ENCODE measurements at regions not wholly inside any gene's neighbourhood (a gene's known extent, or its start where the extent isn't known, plus 50 kb on each side); places are given as distances from the start of the nearest gene placed in this dataset.

DNA sequence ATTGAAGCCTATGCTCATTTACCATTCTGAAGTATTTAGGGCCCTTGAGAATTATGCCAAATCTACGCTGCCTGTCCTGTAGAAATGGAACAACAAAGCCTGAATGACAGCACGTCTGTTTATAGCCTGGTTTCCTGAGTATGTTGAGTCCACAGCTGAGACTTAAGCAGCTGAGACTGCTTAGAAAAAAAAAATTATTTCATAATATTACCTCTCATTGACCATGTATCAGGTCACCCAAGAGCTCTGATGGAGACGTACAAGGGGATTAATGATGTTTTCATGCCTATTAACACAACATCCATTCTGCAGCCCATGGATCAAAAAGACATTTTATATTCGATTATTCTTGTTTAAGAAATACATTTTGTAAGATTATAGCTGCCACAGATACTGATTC, 387.2 kb upstream of the NCAM2 start:
- no peaks in the 10 kb centered on the region for H3K36me3 ChIP-seq (ENCODE audit: control insufficient read depth in 1 of 2, insufficient read depth in 2 of 2, low read length in 2 of 2)
- peaks cover 0 to 27% of the 10 kb centered on the region in 2 experiments; a peak in 3 of 4 replicates for H3K9me3 ChIP-seq (ENCODE audit: control insufficient read depth in 1 of 2, insufficient read depth in 1 of 2, low read depth in 1 of 2, low read length in 2 of 2)
- POLR2A ChIA-PET = no interaction called here
- H3K4me3 ChIP-seq (replicated peaks in 1 of 2; ENCODE audit: low read depth in 1 of 2, low read length in 2 of 2) = no peak overlapping the region
- no peaks in the 10 kb centered on the region for H3K4me1 ChIP-seq (ENCODE audit: control insufficient read depth in 1 of 2, insufficient read depth in 2 of 2, low read length in 2 of 2)
- no peak overlapping the region for H2AFZ ChIP-seq (ENCODE audit: low read depth, low read length, poor library complexity, severe bottlenecking)
- TF ChIP-seq POLR2AphosphoS5 (IDR thresholded peaks at IDR 0.05; ENCODE audit: low read depth, low read length) (no peak), ELF1 (IDR thresholded peaks at IDR 0.05; ENCODE audit: borderline replicate concordance, low read depth) (no peak), CBX3 (IDR thresholded peaks at IDR 0.05; ENCODE audit: low read depth) (no peak), CEBPB (IDR thresholded peaks at IDR 0.05; ENCODE audit: low read depth) (no peak), FOSL1 (IDR thresholded peaks at IDR 0.05; ENCODE audit: low read depth) (no peak), SP1 (IDR thresholded peaks at IDR 0.05; ENCODE audit: low read depth) (no peak)
- TF ChIP-seq, protein P1, sequence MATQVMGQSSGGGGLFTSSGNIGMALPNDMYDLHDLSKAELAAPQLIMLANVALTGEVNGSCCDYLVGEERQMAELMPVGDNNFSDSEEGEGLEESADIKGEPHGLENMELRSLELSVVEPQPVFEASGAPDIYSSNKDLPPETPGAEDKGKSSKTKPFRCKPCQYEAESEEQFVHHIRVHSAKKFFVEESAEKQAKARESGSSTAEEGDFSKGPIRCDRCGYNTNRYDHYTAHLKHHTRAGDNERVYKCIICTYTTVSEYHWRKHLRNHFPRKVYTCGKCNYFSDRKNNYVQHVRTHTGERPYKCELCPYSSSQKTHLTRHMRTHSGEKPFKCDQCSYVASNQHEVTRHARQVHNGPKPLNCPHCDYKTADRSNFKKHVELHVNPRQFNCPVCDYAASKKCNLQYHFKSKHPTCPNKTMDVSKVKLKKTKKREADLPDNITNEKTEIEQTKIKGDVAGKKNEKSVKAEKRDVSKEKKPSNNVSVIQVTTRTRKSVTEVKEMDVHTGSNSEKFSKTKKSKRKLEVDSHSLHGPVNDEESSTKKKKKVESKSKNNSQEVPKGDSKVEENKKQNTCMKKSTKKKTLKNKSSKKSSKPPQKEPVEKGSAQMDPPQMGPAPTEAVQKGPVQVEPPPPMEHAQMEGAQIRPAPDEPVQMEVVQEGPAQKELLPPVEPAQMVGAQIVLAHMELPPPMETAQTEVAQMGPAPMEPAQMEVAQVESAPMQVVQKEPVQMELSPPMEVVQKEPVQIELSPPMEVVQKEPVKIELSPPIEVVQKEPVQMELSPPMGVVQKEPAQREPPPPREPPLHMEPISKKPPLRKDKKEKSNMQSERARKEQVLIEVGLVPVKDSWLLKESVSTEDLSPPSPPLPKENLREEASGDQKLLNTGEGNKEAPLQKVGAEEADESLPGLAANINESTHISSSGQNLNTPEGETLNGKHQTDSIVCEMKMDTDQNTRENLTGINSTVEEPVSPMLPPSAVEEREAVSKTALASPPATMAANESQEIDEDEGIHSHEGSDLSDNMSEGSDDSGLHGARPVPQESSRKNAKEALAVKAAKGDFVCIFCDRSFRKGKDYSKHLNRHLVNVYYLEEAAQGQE (IDR thresholded peaks at IDR 0.05; ENCODE audit: low read depth) = no peak
- H3K9ac ChIP-seq (ENCODE audit: low read length) = no peak overlapping the region
- H4K20me1 ChIP-seq (ENCODE audit: insufficient read depth) = no peaks in the 10 kb centered on the region
- RAD21 ChIA-PET (ENCODE audit: low non-redundant PET in 1 of 2, low total read pairs in 2 of 2, uncharacterized antibody in 2 of 2, unreplicated experiment in 2 of 2) = no interaction called here
- DNase-seq (ENCODE audit: low read depth, low spot score) (no peak), ATAC-seq (no peak)
- intact Hi-C loops (cut with micrococcal nuclease) = no loop called here
- no TSS peak for BruUV-seq (replicated peaks)
- no peak overlapping the region for H3K27ac ChIP-seq (ENCODE audit: low read depth, low read length)
- no peak overlapping the region for H3K4me2 ChIP-seq (ENCODE audit: low read length)
- no peaks in the 10 kb centered on the region for H3K9me2 ChIP-seq (ENCODE audit: insufficient read depth)
- no peaks in the 10 kb centered on the region for H3K79me2 ChIP-seq (ENCODE audit: insufficient read depth, low read length)
- CTCF ChIA-PET = no interaction called here
- H3K27me3 ChIP-seq (ENCODE audit: insufficient read depth, low read length) = no peaks in the 10 kb centered on the region

DNA sequence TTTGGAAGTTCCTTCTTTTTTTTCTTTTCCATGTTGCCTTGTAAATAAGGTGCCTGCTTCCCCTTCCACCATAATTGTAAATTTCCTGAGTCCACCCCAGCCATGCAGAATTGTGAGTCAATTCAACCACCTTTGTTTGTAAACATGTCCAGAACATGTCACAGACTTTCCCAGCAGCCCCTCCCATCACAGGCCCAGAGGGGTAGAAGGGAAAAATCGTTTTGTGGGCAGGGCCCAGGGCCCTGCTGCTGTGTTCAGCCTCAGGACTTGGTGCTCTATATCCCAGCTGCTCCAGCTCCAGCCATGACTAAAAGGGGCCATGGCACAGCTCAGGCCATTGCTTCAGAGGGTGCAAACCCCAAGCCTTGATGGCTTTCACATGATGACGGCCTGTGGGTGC, 384.6 kb upstream of the NCAM2 start:
- Histone ChIP-seq H3K4me2 (ENCODE audit: low read length) (no peak overlapping the region), H2AFZ (ENCODE audit: low read depth, low read length, poor library complexity, severe bottlenecking) (no peak overlapping the region), H3K9ac (ENCODE audit: low read length) (no peak overlapping the region), H3K9me3 (ENCODE audit: control insufficient read depth in 1 of 2, insufficient read depth in 1 of 2, low read depth in 1 of 2, low read length in 2 of 2) (peaks cover 15 to 25% of the 10 kb centered on the region in 2 experiments; a peak in 3 of 4 replicates), H4K20me1 (ENCODE audit: insufficient read depth) (no peaks in the 10 kb centered on the region), H3K9me2 (ENCODE audit: insufficient read depth) (no peaks in the 10 kb centered on the region), H3K79me2 (ENCODE audit: insufficient read depth, low read length) (no peaks in the 10 kb centered on the region), H3K27me3 (ENCODE audit: insufficient read depth, low read length) (no peaks in the 10 kb centered on the region), H3K36me3 (ENCODE audit: control insufficient read depth in 1 of 2, insufficient read depth in 2 of 2, low read length in 2 of 2) (no peaks in the 10 kb centered on the region), H3K4me1 (ENCODE audit: control insufficient read depth in 1 of 2, insufficient read depth in 2 of 2, low read length in 2 of 2) (no peaks in the 10 kb centered on the region), H3K27ac (ENCODE audit: low read depth, low read length) (no peak overlapping the region), H3K4me3 (replicated peaks in 1 of 2; ENCODE audit: low read depth in 1 of 2, low read length in 2 of 2) (no peak overlapping the region)
- intact Hi-C loops (cut with micrococcal nuclease) = no loop called here
- RAD21 ChIA-PET (ENCODE audit: low non-redundant PET in 1 of 2, low total read pairs in 2 of 2, uncharacterized antibody in 2 of 2, unreplicated experiment in 2 of 2) = no interaction called here
- no TSS peak for BruUV-seq (replicated peaks)
- CTCF ChIA-PET = no interaction called here
- DNase-seq (ENCODE audit: low read depth, low spot score) (no peak), ATAC-seq (no peak)
- POLR2A ChIA-PET = no interaction called here
- TF ChIP-seq ZFX (IDR thresholded peaks at IDR 0.05) = no peak
- TF ChIP-seq, protein P2, sequence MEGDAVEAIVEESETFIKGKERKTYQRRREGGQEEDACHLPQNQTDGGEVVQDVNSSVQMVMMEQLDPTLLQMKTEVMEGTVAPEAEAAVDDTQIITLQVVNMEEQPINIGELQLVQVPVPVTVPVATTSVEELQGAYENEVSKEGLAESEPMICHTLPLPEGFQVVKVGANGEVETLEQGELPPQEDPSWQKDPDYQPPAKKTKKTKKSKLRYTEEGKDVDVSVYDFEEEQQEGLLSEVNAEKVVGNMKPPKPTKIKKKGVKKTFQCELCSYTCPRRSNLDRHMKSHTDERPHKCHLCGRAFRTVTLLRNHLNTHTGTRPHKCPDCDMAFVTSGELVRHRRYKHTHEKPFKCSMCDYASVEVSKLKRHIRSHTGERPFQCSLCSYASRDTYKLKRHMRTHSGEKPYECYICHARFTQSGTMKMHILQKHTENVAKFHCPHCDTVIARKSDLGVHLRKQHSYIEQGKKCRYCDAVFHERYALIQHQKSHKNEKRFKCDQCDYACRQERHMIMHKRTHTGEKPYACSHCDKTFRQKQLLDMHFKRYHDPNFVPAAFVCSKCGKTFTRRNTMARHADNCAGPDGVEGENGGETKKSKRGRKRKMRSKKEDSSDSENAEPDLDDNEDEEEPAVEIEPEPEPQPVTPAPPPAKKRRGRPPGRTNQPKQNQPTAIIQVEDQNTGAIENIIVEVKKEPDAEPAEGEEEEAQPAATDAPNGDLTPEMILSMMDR (IDR thresholded peaks at IDR 0.05 in 2 of 3, conservative IDR thresholded peaks at IDR 0.05 in 1 of 3; ENCODE audit: borderline replicate concordance in 1 of 3, insufficient read depth in 1 of 3, low read depth in 2 of 3, low read length in 2 of 3) = no peak
- TF ChIP-seq EZH2 (IDR thresholded peaks at IDR 0.05) = no peak
- no peak for TF ChIP-seq YY1 (IDR thresholded peaks at IDR 0.05; ENCODE audit: extremely low read depth, insufficient replicate concordance, low read depth, low read length)
- TF ChIP-seq, protein P1 (IDR thresholded peaks at IDR 0.05; ENCODE audit: low read depth) = no peak
- no peak for TF ChIP-seq CEBPB (IDR thresholded peaks at IDR 0.05; ENCODE audit: low read depth)
- TF ChIP-seq SP1 (IDR thresholded peaks at IDR 0.05; ENCODE audit: low read depth) = no peak

All from HCT116 (cell line).